ENCODE measurements at regions not wholly inside any gene's neighbourhood (a gene's known extent, or its start where the extent isn't known, plus 50 kb on each side); places are given as distances from the start of the nearest gene placed in this dataset.
A peak's percentile ranks its signal among the peaks of the same experiment; 100 is the strongest.

DNA sequence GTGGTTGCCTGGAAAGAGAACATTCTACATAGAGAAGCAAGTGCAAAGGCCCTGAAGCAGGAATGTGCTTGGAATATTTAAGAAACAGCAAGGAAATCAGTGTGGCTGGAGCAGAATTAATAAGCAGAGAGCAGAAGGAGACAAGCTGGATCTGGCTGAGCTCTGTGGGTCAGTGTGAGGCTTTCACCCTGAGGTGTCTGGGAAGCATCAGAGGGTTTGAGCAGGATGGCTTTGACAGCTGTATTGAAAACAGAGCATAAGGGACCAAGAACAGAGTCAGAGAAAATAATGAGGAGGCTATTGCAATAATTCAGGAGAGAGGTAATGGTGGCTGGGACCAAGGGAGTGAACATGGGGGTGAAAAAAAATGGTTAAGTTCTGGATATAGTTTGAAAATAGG, 199.6 kb downstream of the NXPE2 start:
- no peak overlapping the region for H3K27ac ChIP-seq
- DNase-seq = peak in 1 of 7 donors; percentile 66
- H3K36me3 ChIP-seq (replicated peaks in 1 of 2) = no peaks in the 10 kb centered on the region
- H3K4me1 ChIP-seq (replicated peaks in 1 of 2) = no peaks in the 10 kb centered on the region
- H3K9me3 ChIP-seq (replicated peaks in 1 of 3) = no peaks in the 10 kb centered on the region
- TF ChIP-seq, protein P1, sequence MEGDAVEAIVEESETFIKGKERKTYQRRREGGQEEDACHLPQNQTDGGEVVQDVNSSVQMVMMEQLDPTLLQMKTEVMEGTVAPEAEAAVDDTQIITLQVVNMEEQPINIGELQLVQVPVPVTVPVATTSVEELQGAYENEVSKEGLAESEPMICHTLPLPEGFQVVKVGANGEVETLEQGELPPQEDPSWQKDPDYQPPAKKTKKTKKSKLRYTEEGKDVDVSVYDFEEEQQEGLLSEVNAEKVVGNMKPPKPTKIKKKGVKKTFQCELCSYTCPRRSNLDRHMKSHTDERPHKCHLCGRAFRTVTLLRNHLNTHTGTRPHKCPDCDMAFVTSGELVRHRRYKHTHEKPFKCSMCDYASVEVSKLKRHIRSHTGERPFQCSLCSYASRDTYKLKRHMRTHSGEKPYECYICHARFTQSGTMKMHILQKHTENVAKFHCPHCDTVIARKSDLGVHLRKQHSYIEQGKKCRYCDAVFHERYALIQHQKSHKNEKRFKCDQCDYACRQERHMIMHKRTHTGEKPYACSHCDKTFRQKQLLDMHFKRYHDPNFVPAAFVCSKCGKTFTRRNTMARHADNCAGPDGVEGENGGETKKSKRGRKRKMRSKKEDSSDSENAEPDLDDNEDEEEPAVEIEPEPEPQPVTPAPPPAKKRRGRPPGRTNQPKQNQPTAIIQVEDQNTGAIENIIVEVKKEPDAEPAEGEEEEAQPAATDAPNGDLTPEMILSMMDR (IDR thresholded peaks at IDR 0.05) = no peak
- TF ChIP-seq POLR2A (IDR thresholded peaks at IDR 0.05) = no peak
- no peaks in the 10 kb centered on the region for H3K27me3 ChIP-seq
- intact Hi-C loops (cut with DNase I) = no loop called here
- no peak overlapping the region for H3K4me3 ChIP-seq

GRCh38 chr11:114880442-114880841, 202.1 kb downstream of the NXPE2 start:
- no peaks in the 10 kb centered on the region for H3K9me3 ChIP-seq (replicated peaks in 1 of 3)
- TF ChIP-seq POLR2A (IDR thresholded peaks at IDR 0.05) = no peak
- TF ChIP-seq, protein P1 (IDR thresholded peaks at IDR 0.05) = no peak

DNA sequence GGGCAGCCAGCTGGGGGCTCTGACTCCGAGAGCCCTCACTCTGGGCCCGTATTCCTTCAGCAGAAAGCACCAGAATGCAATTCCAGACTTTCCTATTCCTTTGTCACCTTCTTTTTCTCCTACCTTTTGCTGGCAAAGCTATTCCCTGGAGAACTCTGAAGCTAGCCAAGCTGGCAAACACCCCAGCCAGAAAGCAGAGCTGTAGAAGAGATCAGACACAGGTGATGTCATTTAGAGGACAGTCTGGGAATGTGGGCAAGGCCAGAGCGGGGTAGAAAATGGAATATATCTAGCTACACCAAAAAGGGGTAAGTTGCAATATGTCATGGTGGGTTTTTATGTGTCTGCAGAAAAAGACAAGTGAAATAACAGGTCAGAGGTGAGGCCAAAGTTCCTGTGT, 205.1 kb downstream of the NXPE2 start:
- no peak for DNase-seq
- Histone ChIP-seq H3K9me3 (replicated peaks in 1 of 3) (no peaks in the 10 kb centered on the region), H3K4me1 (replicated peaks in 1 of 2) (no peaks in the 10 kb centered on the region), H3K4me3 (no peak overlapping the region), H3K27ac (no peak overlapping the region), H3K36me3 (replicated peaks in 1 of 2) (no peaks in the 10 kb centered on the region), H3K27me3 (no peaks in the 10 kb centered on the region)
- no peak for TF ChIP-seq POLR2A (IDR thresholded peaks at IDR 0.05)
- TF ChIP-seq, protein P1 (IDR thresholded peaks at IDR 0.05) = no peak
- intact Hi-C loops (cut with DNase I) = no loop called here
- WGBS, 4 donors = 76 to 84% (median 83%) methylated on average over 3 of the region's 3 CpGs

More at GRCh38 chr11:114880442-114880841, 202.1 kb downstream of the NXPE2 start:
- H3K4me1 ChIP-seq (replicated peaks in 1 of 2) = no peaks in the 10 kb centered on the region
- intact Hi-C loops (cut with DNase I) = no loop called here
- no peaks in the 10 kb centered on the region for H3K36me3 ChIP-seq (replicated peaks in 1 of 2)
- H3K4me3 ChIP-seq = no peak overlapping the region
- H3K27me3 ChIP-seq = no peaks in the 10 kb centered on the region
- no peak overlapping the region for H3K27ac ChIP-seq
- WGBS, 4 donors = 49 to 79% (median 76%) methylated on average over 2 of the region's 2 CpGs
- no peak for DNase-seq

GRCh38 chr11:114886644-114887265, 208.4 kb downstream of the NXPE2 start:
- intact Hi-C loops (cut with DNase I) = no loop called here
- no peaks in the 10 kb centered on the region for H3K4me1 ChIP-seq (replicated peaks in 1 of 2)
- WGBS, 4 donors = 34 to 51% (median 48%) methylated on average over 4 of the region's 4 CpGs
- no peaks in the 10 kb centered on the region for H3K27me3 ChIP-seq
- no peak for DNase-seq
- no peak overlapping the region for H3K4me3 ChIP-seq
- H3K9me3 ChIP-seq (replicated peaks in 1 of 3) = no peaks in the 10 kb centered on the region
- TF ChIP-seq POLR2A (IDR thresholded peaks at IDR 0.05) = no peak
- TF ChIP-seq, protein P1 (IDR thresholded peaks at IDR 0.05) = no peak
- H3K36me3 ChIP-seq (replicated peaks in 1 of 2) = no peaks in the 10 kb centered on the region
- no peak overlapping the region for H3K27ac ChIP-seq

Measured in adrenal gland (tissue), 9 donors.